NCI-H1417 treated with DMSO at 0.1 percent for 48 hours (cell line): ENCODE measurements at regions not wholly inside any gene's neighbourhood (a gene's known extent, or its start where the extent isn't known, plus 50 kb on each side); places are given as distances from the start of the nearest gene placed in this dataset.
"Not testable (repeated sequence)": the region's sequence is repeated elsewhere in the genome, so short reads cannot be mapped to it uniquely, and the experiment has no call there.

Source experiments
- DNase-seq: peaks from one replicate; lab custom pipeline; 2025; lab: John Stamatoyannopoulos, UW

- no peak for DNase-seq
Observed at GRCh38 chr2:67103157-67103556, 294.0 kb upstream of the ETAA1 start.

GRCh38 chr2:67108231-67108630 lies 288.9 kb upstream of the ETAA1 start:
- DNase-seq: peak; percentile 61

GRCh38 chr2:67124531-67124930 lies 272.6 kb upstream of the ETAA1 start:
- no peak for DNase-seq

- DNase-seq: no peak
Observed at GRCh38 chr2:67130531-67131256, 266.4 kb upstream of the ETAA1 start.

GRCh38 chr2:67131257-67131609 lies 265.9 kb upstream of the ETAA1 start:
- DNase-seq: no peak

GRCh38 chr2:67132441-67132940 lies 264.6 kb upstream of the ETAA1 start:
- not testable (repeated sequence) for DNase-seq

- DNase-seq: peak; percentile 82
Observed at GRCh38 chr2:67135208-67135607, 261.9 kb upstream of the ETAA1 start.

- DNase-seq: peak; percentile 16
Observed at GRCh38 chr2:67137699-67138098, 259.4 kb upstream of the ETAA1 start.

GRCh38 chr2:67142071-67142470 lies 255.1 kb upstream of the ETAA1 start:
- no peak for DNase-seq

- no peak for DNase-seq
Observed at GRCh38 chr2:67142741-67143140, 254.4 kb upstream of the ETAA1 start.

- DNase-seq: no peak
Observed at GRCh38 chr2:67145851-67146250, 251.3 kb upstream of the ETAA1 start.

GRCh38 chr2:67156796-67157195 lies 240.3 kb upstream of the ETAA1 start:
- no peak for DNase-seq

GRCh38 chr2:67158718-67159117 lies 238.4 kb upstream of the ETAA1 start:
- DNase-seq: no peak

- DNase-seq: no peak
Observed at GRCh38 chr2:67159929-67160328, 237.2 kb upstream of the ETAA1 start.

- peak; percentile 87 for DNase-seq
Observed at GRCh38 chr2:67164771-67165522, 232.2 kb upstream of the ETAA1 start.

- DNase-seq: no peak
Observed at GRCh38 chr2:67165523-67165990, 231.6 kb upstream of the ETAA1 start.

GRCh38 chr2:67166511-67166910 lies 230.6 kb upstream of the ETAA1 start:
- DNase-seq: not testable (repeated sequence)

- DNase-seq: no peak
Observed at GRCh38 chr2:67169417-67170140, 227.6 kb upstream of the ETAA1 start.

GRCh38 chr2:67179526-67179925 lies 217.6 kb upstream of the ETAA1 start:
- DNase-seq: no peak

GRCh38 chr2:67180841-67181240 lies 216.3 kb upstream of the ETAA1 start:
- no peak for DNase-seq

GRCh38 chr2:67182884-67183283 lies 214.2 kb upstream of the ETAA1 start:
- DNase-seq: no peak

- DNase-seq: no peak
Observed at GRCh38 chr2:67186326-67186725, 210.8 kb upstream of the ETAA1 start.

- DNase-seq: no peak
Observed at GRCh38 chr2:67186871-67187270, 210.3 kb upstream of the ETAA1 start.
